Epithelial cell of proximal tubule (primary cell): ENCODE measurements at regions not wholly inside any gene's neighbourhood (a gene's known extent, or its start where the extent isn't known, plus 50 kb on each side); places are given as distances from the start of the nearest gene placed in this dataset.

ENCODE experiments used
- DNase-seq: peaks from one replicate; pipeline ENCODE4 v3.0.0-alpha.2; 2011; ENCODE audit warnings: low read depth
- H3K4me3 ChIP-seq: 2 replicates; pipeline ENCODE4 v1.5.1; 2011; ENCODE audit warnings: low read depth, mild to moderate bottlenecking, low read length
- CTCF ChIP-seq: conservative IDR thresholded peaks from 2 replicates; pipeline ENCODE4 v1.5.1; 2012; ENCODE audit warnings: low read depth, mild to moderate bottlenecking, low read length

DNA sequence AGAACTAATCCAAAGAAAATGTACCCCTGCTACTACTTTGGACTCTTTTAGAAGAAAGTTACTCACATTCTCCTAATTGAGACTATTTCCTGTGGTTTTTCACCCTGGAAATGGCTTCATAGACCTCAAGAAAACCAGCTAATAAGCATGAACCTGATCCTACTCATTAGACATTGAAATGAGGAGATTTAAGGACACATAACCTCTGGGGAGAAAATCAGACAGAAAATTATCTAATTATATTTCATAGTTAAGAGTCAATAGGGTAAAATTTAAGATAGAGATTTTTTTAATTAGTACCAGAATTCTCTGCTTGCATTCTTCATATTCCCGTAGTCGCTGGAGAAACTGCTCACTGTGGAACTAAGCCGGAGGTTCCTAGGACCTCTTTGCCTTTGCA is 114.6 kb upstream of the ACP3 start:
- H3K4me3 ChIP-seq: no peak overlapping the region
- DNase-seq: no peak
- TF ChIP-seq CTCF: no peak

- no peak overlapping the region for H3K4me3 ChIP-seq
- no peak for TF ChIP-seq CTCF
- DNase-seq: no peak
Measured at GRCh38 chr3:132203889-132204596, 113.2 kb upstream of the ACP3 start.

GRCh38 chr3:132205609-132206008 is 111.6 kb upstream of the ACP3 start:
- TF ChIP-seq CTCF: no peak
- H3K4me3 ChIP-seq: no peak overlapping the region
- no peak for DNase-seq

DNA sequence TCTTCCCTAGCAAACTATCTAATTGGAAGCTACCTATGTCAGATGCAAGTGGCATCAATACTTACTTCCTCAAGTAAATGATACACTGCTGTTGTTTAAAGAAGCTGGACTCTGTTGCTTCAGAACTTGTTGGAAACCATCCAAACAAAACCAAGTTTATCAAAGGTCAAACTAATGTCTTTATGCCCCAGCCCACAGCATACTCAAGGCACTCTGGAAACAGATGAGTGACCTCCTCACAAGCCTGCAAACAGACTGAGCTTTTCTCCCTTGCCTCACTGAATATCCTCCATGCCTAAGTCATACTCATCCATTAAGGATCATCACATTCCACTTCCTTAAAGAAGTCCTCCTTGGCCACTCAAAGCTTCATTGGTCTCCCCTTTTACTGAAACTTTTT is 107.4 kb upstream of the ACP3 start:
- no peak overlapping the region for H3K4me3 ChIP-seq
- DNase-seq: no peak
- peak; percentile 19 for TF ChIP-seq CTCF

DNA sequence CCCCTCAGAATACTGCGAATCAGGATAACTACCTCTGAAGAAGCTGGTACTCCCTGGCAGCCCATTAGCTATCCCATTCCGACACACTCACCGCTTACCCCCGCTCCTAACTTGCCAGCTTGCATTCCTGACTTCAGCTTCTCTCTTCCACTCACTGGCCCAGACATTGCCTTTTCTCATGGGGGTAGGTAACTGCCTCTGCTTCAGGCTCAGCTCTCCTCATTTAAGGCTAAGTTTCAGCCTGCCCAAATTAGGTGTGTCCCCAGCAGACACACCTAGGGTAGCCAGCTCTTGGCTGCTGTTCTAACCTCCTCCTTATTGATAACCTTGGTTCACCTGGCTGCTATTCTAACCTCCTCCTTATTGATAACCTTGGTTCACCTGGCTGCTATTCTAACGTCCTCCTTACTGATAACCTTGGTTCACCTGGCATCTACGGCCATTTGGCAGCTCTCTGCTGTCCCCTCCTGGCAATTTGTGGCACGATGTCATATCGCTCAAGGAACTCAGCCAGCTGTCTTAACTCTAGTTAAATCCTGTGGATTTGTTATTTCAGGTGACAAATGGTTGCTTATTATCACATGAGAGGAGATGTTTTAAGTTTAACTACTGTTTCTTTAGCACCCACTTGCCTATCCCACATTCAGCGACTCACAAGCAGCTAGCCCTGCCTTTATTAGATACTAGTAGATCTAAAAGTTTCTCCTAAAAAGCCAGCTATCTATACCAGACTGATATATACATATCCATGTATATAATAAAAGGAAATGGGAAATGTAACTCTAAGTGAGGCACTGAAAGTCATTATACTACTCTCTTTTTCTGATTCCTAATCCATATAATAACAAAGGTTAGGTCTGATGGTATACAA is 106.5 kb upstream of the ACP3 start:
- peak; percentile 79 for TF ChIP-seq CTCF

GRCh38 chr3:132211896-132212295 is 105.3 kb upstream of the ACP3 start:
- no peak for TF ChIP-seq CTCF
- H3K4me3 ChIP-seq: no peak overlapping the region
- DNase-seq: no peak

More for the DNA sequence above, 106.5 kb upstream of the ACP3 start:
- DNase-seq: no peak
- H3K4me3 ChIP-seq: no peak overlapping the region
